GM21825 (cell line): ENCODE measurements at regions not wholly inside any gene's neighbourhood (a gene's known extent, or its start where the extent isn't known, plus 50 kb on each side); places are given as distances from the start of the nearest gene placed in this dataset.
"Not testable (repeated sequence)": the region's sequence is repeated elsewhere in the genome, so short reads cannot be mapped to it uniquely, and the experiment has no call there.

Experiments
- ATAC-seq: cut with Tn5 transposase; IDR thresholded peaks from one replicate; pipeline ENCODE4 v1.9.1; 2021; ENCODE audit warnings: mild to moderate bottlenecking, moderate library complexity; ENCODE audit not compliant: unreplicated experiment

GRCh38 chr21:35169574-35169973 is 120.5 kb upstream of the RUNX1 start:
- ATAC-seq = no peak

- no peak for ATAC-seq
These were observed 119.6 kb upstream of the RUNX1 start for GRCh38 chr21:35168735-35169134.

- no peak for ATAC-seq
These were observed 115.9 kb upstream of the RUNX1 start for GRCh38 chr21:35164971-35165483.

- ATAC-seq = no peak
These were observed 115.3 kb upstream of the RUNX1 start for GRCh38 chr21:35164380-35164779.

GRCh38 chr21:35163411-35163810 is 114.3 kb upstream of the RUNX1 start:
- no peak for ATAC-seq

GRCh38 chr21:35162831-35163230 is 113.7 kb upstream of the RUNX1 start:
- ATAC-seq = no peak

- no peak for ATAC-seq
These were observed 110.8 kb upstream of the RUNX1 start for GRCh38 chr21:35159881-35160280.

- ATAC-seq = not testable (repeated sequence)
These were observed 108.3 kb upstream of the RUNX1 start for GRCh38 chr21:35157374-35157773.

- no peak for ATAC-seq
These were observed 107.5 kb upstream of the RUNX1 start for GRCh38 chr21:35156293-35157278.

GRCh38 chr21:35154788-35155187 is 105.7 kb upstream of the RUNX1 start:
- ATAC-seq = no peak

GRCh38 chr21:35153671-35154070 is 104.6 kb upstream of the RUNX1 start:
- ATAC-seq = no peak

- ATAC-seq = no peak
These were observed 101.6 kb upstream of the RUNX1 start for GRCh38 chr21:35150562-35151226.

GRCh38 chr21:35149698-35150097 is 100.6 kb upstream of the RUNX1 start:
- ATAC-seq = no peak

- ATAC-seq = no peak
These were observed 98.3 kb upstream of the RUNX1 start for GRCh38 chr21:35147439-35147838.

- ATAC-seq = no peak
These were observed 96.6 kb upstream of the RUNX1 start for GRCh38 chr21:35145626-35146233.

GRCh38 chr21:35144978-35145377 is 95.9 kb upstream of the RUNX1 start:
- ATAC-seq = no peak

- no peak for ATAC-seq
These were observed 93.1 kb upstream of the RUNX1 start for GRCh38 chr21:35142036-35142815.

- no peak for ATAC-seq
These were observed 90.2 kb upstream of the RUNX1 start for GRCh38 chr21:35139382-35139715.

GRCh38 chr21:35138665-35139381 is 89.7 kb upstream of the RUNX1 start:
- no peak for ATAC-seq

- no peak for ATAC-seq
These were observed 87.6 kb upstream of the RUNX1 start for GRCh38 chr21:35136586-35137219.
